ENCODE measurements at regions not wholly inside any gene's neighbourhood (a gene's known extent, or its start where the extent isn't known, plus 50 kb on each side); places are given as distances from the start of the nearest gene placed in this dataset.

DNA sequence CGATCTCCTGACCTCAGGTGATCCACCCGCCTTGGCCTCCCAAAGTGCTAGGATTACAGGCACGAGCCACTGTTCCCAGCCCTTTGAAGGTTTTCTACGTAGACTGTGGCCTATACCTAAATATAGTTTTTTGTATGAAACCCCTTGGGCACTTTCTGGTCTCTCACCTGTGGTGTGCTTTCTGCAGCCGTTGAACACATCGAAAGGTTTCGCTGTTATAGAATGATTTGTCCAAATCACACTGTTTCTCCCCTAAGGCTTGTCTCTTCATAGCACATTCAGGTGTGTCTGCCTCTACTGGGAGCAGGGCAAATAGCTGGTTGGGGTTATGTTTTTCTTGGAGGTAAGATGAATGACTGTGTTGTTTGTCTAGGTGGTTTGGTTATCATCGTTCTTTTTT is 597.9 kb downstream of the RNF144B start:
- TF ChIP-seq TBP (optimal IDR thresholded peaks at IDR 0.05; ENCODE audit: low read depth, low read length) (no peak), SIN3A (IDR thresholded peaks at IDR 0.05; ENCODE audit: borderline replicate concordance in 2 of 2, control insufficient read depth in 1 of 2, low read depth in 2 of 2, low read length in 2 of 2) (no peak), HCFC1 (IDR thresholded peaks at IDR 0.05; ENCODE audit: low read depth, low read length) (no peak), BRF1 (IDR thresholded peaks at IDR 0.05; ENCODE audit: borderline replicate concordance, extremely low read depth, insufficient read length) (no peak), ARNT (IDR thresholded peaks at IDR 0.05) (no peak), ZNF324 (CRISPR knock-in tag; IDR thresholded peaks at IDR 0.05) (no peak)
- TF ChIP-seq, protein P1, sequence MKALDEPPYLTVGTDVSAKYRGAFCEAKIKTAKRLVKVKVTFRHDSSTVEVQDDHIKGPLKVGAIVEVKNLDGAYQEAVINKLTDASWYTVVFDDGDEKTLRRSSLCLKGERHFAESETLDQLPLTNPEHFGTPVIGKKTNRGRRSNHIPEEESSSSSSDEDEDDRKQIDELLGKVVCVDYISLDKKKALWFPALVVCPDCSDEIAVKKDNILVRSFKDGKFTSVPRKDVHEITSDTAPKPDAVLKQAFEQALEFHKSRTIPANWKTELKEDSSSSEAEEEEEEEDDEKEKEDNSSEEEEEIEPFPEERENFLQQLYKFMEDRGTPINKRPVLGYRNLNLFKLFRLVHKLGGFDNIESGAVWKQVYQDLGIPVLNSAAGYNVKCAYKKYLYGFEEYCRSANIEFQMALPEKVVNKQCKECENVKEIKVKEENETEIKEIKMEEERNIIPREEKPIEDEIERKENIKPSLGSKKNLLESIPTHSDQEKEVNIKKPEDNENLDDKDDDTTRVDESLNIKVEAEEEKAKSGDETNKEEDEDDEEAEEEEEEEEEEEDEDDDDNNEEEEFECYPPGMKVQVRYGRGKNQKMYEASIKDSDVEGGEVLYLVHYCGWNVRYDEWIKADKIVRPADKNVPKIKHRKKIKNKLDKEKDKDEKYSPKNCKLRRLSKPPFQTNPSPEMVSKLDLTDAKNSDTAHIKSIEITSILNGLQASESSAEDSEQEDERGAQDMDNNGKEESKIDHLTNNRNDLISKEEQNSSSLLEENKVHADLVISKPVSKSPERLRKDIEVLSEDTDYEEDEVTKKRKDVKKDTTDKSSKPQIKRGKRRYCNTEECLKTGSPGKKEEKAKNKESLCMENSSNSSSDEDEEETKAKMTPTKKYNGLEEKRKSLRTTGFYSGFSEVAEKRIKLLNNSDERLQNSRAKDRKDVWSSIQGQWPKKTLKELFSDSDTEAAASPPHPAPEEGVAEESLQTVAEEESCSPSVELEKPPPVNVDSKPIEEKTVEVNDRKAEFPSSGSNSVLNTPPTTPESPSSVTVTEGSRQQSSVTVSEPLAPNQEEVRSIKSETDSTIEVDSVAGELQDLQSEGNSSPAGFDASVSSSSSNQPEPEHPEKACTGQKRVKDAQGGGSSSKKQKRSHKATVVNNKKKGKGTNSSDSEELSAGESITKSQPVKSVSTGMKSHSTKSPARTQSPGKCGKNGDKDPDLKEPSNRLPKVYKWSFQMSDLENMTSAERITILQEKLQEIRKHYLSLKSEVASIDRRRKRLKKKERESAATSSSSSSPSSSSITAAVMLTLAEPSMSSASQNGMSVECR (CRISPR knock-in tag; IDR thresholded peaks at IDR 0.05) = no peak
